H1 (cell line): ENCODE measurements at regions not wholly inside any gene's neighbourhood (a gene's known extent, or its start where the extent isn't known, plus 50 kb on each side); places are given as distances from the start of the nearest gene placed in this dataset.
A peak's percentile ranks its signal among the peaks of the same experiment; 100 is the strongest.

Experiments
- CTCF ChIA-PET: fragments of 300-600 bp; sonication (Branson Sonifier 250); formaldehyde crosslinking; loops from one replicate; lab custom pipeline; 2021; ENCODE audit not compliant: partially characterized antibody; lab: Charles Lee
- POLR2A ChIA-PET: fragments of 300-600 bp; sonication (Branson Sonifier 250); formaldehyde crosslinking; loops from one replicate; lab custom pipeline; 2021; ENCODE audit warnings: inconsistent platforms; ENCODE audit not compliant: partially characterized antibody; lab: Charles Lee
- DNase-seq, 2 experiments: peaks; one replicate each; pipeline versions ENCODE4 v3.0.0 to v3.0.0-alpha.2; 2010 to 2022; ENCODE audit warnings: low spot score in 2 of 2, low read depth in 1 of 2, mixed read lengths in 1 of 2
- FAIRE-seq: peaks from 2 replicates; lab custom pipeline; 2011; peaks lifted over from hg19 to GRCh38; lab: Jason Lieb, UNC
- H2AFZ ChIP-seq: 2 replicates; pipeline ENCODE4 v1.8.1; 2012; ENCODE audit warnings: low read length, inconsistent platforms
- H2AK5ac ChIP-seq: 2 replicates; pipeline ENCODE4 v1.6.1; 2013; ENCODE audit warnings: low read depth, low read length
- H2BK120ac ChIP-seq: replicated peaks from 2 replicates; pipeline ENCODE3; 2013; ENCODE audit warnings: low read depth, low read length, inconsistent platforms
- H2BK12ac ChIP-seq: 2 replicates; pipeline ENCODE4 v1.6.1; 2013; ENCODE audit warnings: low read depth, low read length
- H2BK15ac ChIP-seq: 2 replicates; pipeline ENCODE4 v1.6.1; 2013; ENCODE audit warnings: low read length
- H2BK20ac ChIP-seq: 2 replicates; pipeline ENCODE4 v1.6.1; 2013; ENCODE audit warnings: low read length
- H2BK5ac ChIP-seq: 2 replicates; pipeline ENCODE4 v1.6.1; 2013; ENCODE audit warnings: low read depth, low read length
- H3K14ac ChIP-seq: 2 replicates; pipeline ENCODE4 v1.6.1; 2013; ENCODE audit warnings: inconsistent platforms; ENCODE audit not compliant: insufficient read length
- H3K18ac ChIP-seq: 2 replicates; pipeline ENCODE4 v1.6.1; 2013; ENCODE audit warnings: low read length; ENCODE audit errors: extremely low read depth
- H3K23ac ChIP-seq: 2 replicates; pipeline ENCODE4 v1.6.1; 2013; ENCODE audit warnings: inconsistent platforms; ENCODE audit not compliant: insufficient read length
- H3K23me2 ChIP-seq: 2 replicates; pipeline ENCODE4 v1.6.1; 2013; ENCODE audit warnings: low read depth, low read length
- H3K27ac ChIP-seq: 2 replicates; pipeline ENCODE4 v1.6.1; 2011; ENCODE audit warnings: low read depth, low read length, inconsistent platforms
- H3K27me3 ChIP-seq, 4 experiments: replicated peaks in 1 of 4; 1 replicate in 1 of 4; 2 replicates in 3 of 4; pipeline versions ENCODE4 v1.6.1 to v1.8.1; 2011 to 2013; ENCODE audit warnings: low read length in 3 of 4, mild to moderate bottlenecking in 3 of 4, inconsistent platforms in 2 of 4, mixed read lengths in 2 of 4, moderate library complexity in 1 of 4; ENCODE audit not compliant: control insufficient read depth in 3 of 4, insufficient read depth in 3 of 4; ENCODE audit errors: extremely low read depth in 1 of 4
- H3K36me3 ChIP-seq, 4 experiments: 2 replicates each; pipeline versions ENCODE4 v1.6.1 to v1.8.1; 2011 to 2013; ENCODE audit warnings: mild to moderate bottlenecking in 4 of 4, low read length in 3 of 4, moderate library complexity in 2 of 4, control low read depth in 1 of 4, inconsistent platforms in 1 of 4; ENCODE audit not compliant: insufficient read depth in 4 of 4, control insufficient read depth in 2 of 4
- H3K4ac ChIP-seq: replicated peaks from 2 replicates; pipeline ENCODE3; 2013; ENCODE audit warnings: low read length, low read depth, mixed read lengths, inconsistent platforms; ENCODE audit not compliant: insufficient read length
- H3K4me1 ChIP-seq, 4 experiments: replicated peaks in 1 of 4; 1 replicate in 1 of 4; 2 replicates in 3 of 4; pipeline versions ENCODE4 v1.6.1 to v1.8.1; 2011 to 2013; ENCODE audit warnings: low read length in 3 of 4, inconsistent platforms in 2 of 4, mixed read lengths in 1 of 4; ENCODE audit not compliant: insufficient read depth in 4 of 4, control insufficient read depth in 3 of 4
- H3K4me2 ChIP-seq, 2 experiments: 2 replicates each; pipeline versions ENCODE4 v1.6.1 to v1.8.1; 2011 to 2013; ENCODE audit warnings: low read depth in 2 of 2, low read length in 2 of 2, control low read depth in 1 of 2, inconsistent platforms in 1 of 2, mild to moderate bottlenecking in 1 of 2; ENCODE audit not compliant: insufficient read depth in 1 of 2
- H3K4me3 ChIP-seq, 4 experiments: fragments of 200-600, 300-600 bp in 1 of 4; sonication (generic), shearing (Covaris generic), sonication (Bioruptor Twin) in 1 of 4; 2 replicates each; pipeline versions ENCODE4 v1.5.1 to v1.8.1; 2011 to 2016; ENCODE audit warnings: low read length in 4 of 4, low read depth in 3 of 4, control low read depth in 2 of 4, inconsistent platforms in 2 of 4, mild to moderate bottlenecking in 2 of 4, mixed read lengths in 1 of 4, moderate library complexity in 1 of 4; ENCODE audit not compliant: insufficient read depth in 2 of 4; ENCODE audit errors: extremely low read depth in 1 of 4
- H3K56ac ChIP-seq: replicated peaks from 2 replicates; pipeline ENCODE3; 2013; ENCODE audit warnings: low read depth, mild to moderate bottlenecking, mixed read lengths, low read length, inconsistent platforms; ENCODE audit not compliant: insufficient read length
- H3K79me1 ChIP-seq: 2 replicates; pipeline ENCODE4 v1.6.1; 2013; ENCODE audit warnings: low read depth, low read length, control low read depth
- H3K79me2 ChIP-seq, 2 experiments: 2 replicates each; pipeline versions ENCODE4 v1.6.1 to v1.8.1; 2012 to 2013; ENCODE audit warnings: low read length in 2 of 2, mild to moderate bottlenecking in 2 of 2, inconsistent platforms in 1 of 2; ENCODE audit not compliant: insufficient read depth in 2 of 2, control insufficient read depth in 1 of 2
- H3K9ac ChIP-seq, 4 experiments: replicated peaks in 1 of 4; 1 replicate in 1 of 4; 2 replicates in 3 of 4; pipeline versions ENCODE4 v1.6.1 to v1.8.1; 2011 to 2013; ENCODE audit warnings: low read depth in 3 of 4, low read length in 3 of 4, control low read depth in 2 of 4, mild to moderate bottlenecking in 2 of 4, moderate library complexity in 2 of 4, inconsistent platforms in 1 of 4; ENCODE audit errors: extremely low read depth in 1 of 4
- H3K9me3 ChIP-seq, 2 experiments: 2 replicates each; pipeline versions ENCODE4 v1.6.1 to v1.8.1; 2012 to 2013; ENCODE audit warnings: mild to moderate bottlenecking in 2 of 2, moderate library complexity in 2 of 2, control low read depth in 1 of 2, inconsistent platforms in 1 of 2, low read depth in 1 of 2, low read length in 1 of 2, mixed read lengths in 1 of 2; ENCODE audit not compliant: insufficient read depth in 2 of 2
- H4K20me1 ChIP-seq, 2 experiments: replicated peaks in 1 of 2; 2 replicates each; pipeline versions ENCODE3 to v1.8.1; 2011 to 2013; ENCODE audit warnings: inconsistent platforms in 2 of 2, low read length in 2 of 2, mild to moderate bottlenecking in 1 of 2; ENCODE audit not compliant: insufficient read depth in 2 of 2, control insufficient read depth in 1 of 2
- H4K5ac ChIP-seq: 2 replicates; pipeline ENCODE4 v1.6.1; 2013; ENCODE audit warnings: low read length, low read depth, mixed read lengths, inconsistent platforms; ENCODE audit not compliant: insufficient read length
- H4K8ac ChIP-seq: 2 replicates; pipeline ENCODE4 v1.8.0; 2013; ENCODE audit warnings: mild to moderate bottlenecking, moderate library complexity, low read length, inconsistent platforms; ENCODE audit not compliant: insufficient read depth; ENCODE audit errors: extremely low read depth
- H4K91ac ChIP-seq: replicated peaks from 2 replicates; pipeline ENCODE3; 2013; ENCODE audit warnings: low read length, mixed read lengths, inconsistent platforms; ENCODE audit not compliant: insufficient read length
- BACH1 ChIP-seq: IDR thresholded peaks from 2 replicates; pipeline ENCODE4 v1.6.1; 2012; ENCODE audit warnings: low read length, improper control_type of control experiment
- KDM1A ChIP-seq: fragments of 200-600, 300-600 bp; sonication (generic); IDR thresholded peaks from 2 replicates; pipeline ENCODE4 v1.7.1; 2016; ENCODE audit warnings: mild to moderate bottlenecking, low read length, borderline replicate concordance
- POLR2AphosphoS5 ChIP-seq: IDR thresholded peaks from 2 replicates; pipeline ENCODE4 v1.6.1; 2011; ENCODE audit warnings: low read depth, low read length
- SP1 ChIP-seq: IDR thresholded peaks from 2 replicates; pipeline ENCODE4 v1.6.1; 2011; ENCODE audit warnings: low read depth, low read length
- WGBS, 2 experiments: shearing (Covaris generic) in 1 of 2; methylation state at CpG; one replicate each; pipeline versions ENCODE4 v1.1.6 to v1.1.7; 2013 to 2015; ENCODE audit warnings: low lambda C conversion rate in 2 of 2, mixed read lengths in 2 of 2, inconsistent platforms in 1 of 2, low coverage in 1 of 2, missing lambda C conversion rate in 1 of 2; ENCODE audit not compliant: insufficient replicate concordance in 2 of 2, insufficient coverage in 1 of 2, insufficient read length in 1 of 2; ENCODE audit errors: extremely low coverage in 1 of 2, missing lambda C conversion rate in 1 of 2; 5-methylcytosine and 5-hydroxymethylcytosine counted together

GRCh38 chr7:125504848-125505247 lies 575.2 kb upstream of the POT1 start:
- H3K9me3 ChIP-seq = no peaks in the 10 kb centered on the region
- no peaks in the 10 kb centered on the region for H3K79me2 ChIP-seq
- POLR2A ChIA-PET = no interaction called here
- H2AFZ ChIP-seq = no peak overlapping the region
- H3K27ac ChIP-seq = no peak overlapping the region
- H2BK20ac ChIP-seq = no peak overlapping the region
- H3K79me1 ChIP-seq = no peaks in the 10 kb centered on the region
- DNase-seq (no peak), FAIRE-seq (no peak)
- no peak overlapping the region for H3K23ac ChIP-seq
- no peak overlapping the region for H4K91ac ChIP-seq
- H3K14ac ChIP-seq = no peak overlapping the region
- peaks cover 2 to 13% (median 10%) of the 10 kb centered on the region in 4 experiments; a peak in 5 of 7 replicates for H3K4me1 ChIP-seq
- no peaks in the 10 kb centered on the region for H4K20me1 ChIP-seq
- no peak for TF ChIP-seq SP1
- 0 out of 2 replicates have a peak, but pooled peaks have one; percentile 47 for TF ChIP-seq BACH1
- peak; percentile 58; the same call in 1 of the 2 replicates for TF ChIP-seq POLR2AphosphoS5
- TF ChIP-seq KDM1A = no peak
- WGBS, 2 experiments = 95% methylated on average over 2 of the region's 2 CpGs; no CpG with 5 or more reads in 1 of the 2 experiments
- no peak overlapping the region for H2BK15ac ChIP-seq
- H3K9ac ChIP-seq = no peak overlapping the region
- H3K4me3 ChIP-seq = no peak overlapping the region
- no peak overlapping the region for H4K8ac ChIP-seq
- no peak overlapping the region for H2BK12ac ChIP-seq
- no peaks in the 10 kb centered on the region for H3K36me3 ChIP-seq
- H4K5ac ChIP-seq = no peak overlapping the region
- H3K4ac ChIP-seq = no peak overlapping the region
- no peak overlapping the region for H2BK120ac ChIP-seq
- H2BK5ac ChIP-seq = no peak overlapping the region
- no peak overlapping the region for H2AK5ac ChIP-seq
- CTCF ChIA-PET = interaction anchor here (1.2 to 1.4 kb wide), 2 partner anchors 14 to 445 kb away, joined by 3 read pairs; no protein-coding TSS in a partner anchor
- no peak overlapping the region for H3K4me2 ChIP-seq
- no peaks in the 10 kb centered on the region for H3K23me2 ChIP-seq
- H3K18ac ChIP-seq = no peak overlapping the region
- no peak overlapping the region for H3K56ac ChIP-seq
- H3K27me3 ChIP-seq = no peaks in the 10 kb centered on the region
